Skin epidermis (tissue), 12 donors: ENCODE measurements at regions not wholly inside any gene's neighbourhood (a gene's known extent, or its start where the extent isn't known, plus 50 kb on each side); places are given as distances from the start of the nearest gene placed in this dataset.
"Not testable (repeated sequence)": the region's sequence is repeated elsewhere in the genome, so short reads cannot be mapped to it uniquely, and the experiment has no call there.

ENCODE experiments used
- H3K27ac ChIP-seq, 21 experiments: fragments of 200-600 bp; sonication (generic) in 11 of 21; one replicate each; pipeline ENCODE4 v1.5.0; 2020; ENCODE audit warnings: mild to moderate bottlenecking in 3 of 21, inconsistent platforms in 2 of 21, moderate library complexity in 2 of 21
- H3K4me3 ChIP-seq, 7 experiments: fragments of 200-600 bp; sonication (generic) in 2 of 7; one replicate each; pipeline ENCODE4 v1.5.0; 2020; ENCODE audit warnings: inconsistent platforms in 2 of 7, mild to moderate bottlenecking in 2 of 7, moderate library complexity in 1 of 7

- H3K4me3 ChIP-seq: no peak overlapping the region
- no peak overlapping the region for H3K27ac ChIP-seq
These were observed 92.4 kb upstream of the ANXA1 start for GRCh38 chr9:73059247-73059646.

- Histone ChIP-seq H3K27ac (no peak overlapping the region), H3K4me3 (no peak overlapping the region)
These were observed 95.4 kb upstream of the ANXA1 start for GRCh38 chr9:73056245-73056644.

- no peak overlapping the region for H3K27ac ChIP-seq
- H3K4me3 ChIP-seq: no peak overlapping the region
These were observed 97.6 kb upstream of the ANXA1 start for GRCh38 chr9:73054091-73054490.

- H3K4me3 ChIP-seq: no peak overlapping the region
These were observed 98.1 kb upstream of the ANXA1 start for GRCh38 chr9:73053543-73053942.

GRCh38 chr9:73050887-73051550 lies 98.2 kb upstream of the ALDH1A1 start:
- Histone ChIP-seq H3K4me3 (no peak overlapping the region), H3K27ac (no peak overlapping the region)

More at GRCh38 chr9:73053543-73053942, 98.1 kb upstream of the ANXA1 start:
- no peak overlapping the region for H3K27ac ChIP-seq

GRCh38 chr9:73050065-73050816 lies 97.4 kb upstream of the ALDH1A1 start:
- H3K27ac ChIP-seq: no peak overlapping the region
- H3K4me3 ChIP-seq: no peak overlapping the region

- Histone ChIP-seq H3K4me3 (no peak overlapping the region), H3K27ac (no peak overlapping the region)
These were observed 96.4 kb upstream of the ALDH1A1 start for GRCh38 chr9:73049280-73049679.

- H3K4me3 ChIP-seq: no peak overlapping the region
- H3K27ac ChIP-seq: no peak overlapping the region
These were observed 93.9 kb upstream of the ALDH1A1 start for GRCh38 chr9:73046769-73047168.

GRCh38 chr9:73044776-73045175 lies 91.9 kb upstream of the ALDH1A1 start:
- not testable (repeated sequence) for H3K27ac ChIP-seq, H3K4me3 ChIP-seq

GRCh38 chr9:73042155-73042554 lies 89.3 kb upstream of the ALDH1A1 start:
- H3K4me3 ChIP-seq: no peak overlapping the region
- no peak overlapping the region for H3K27ac ChIP-seq

- no peak overlapping the region for H3K27ac ChIP-seq
- no peak overlapping the region for H3K4me3 ChIP-seq
These were observed 86.7 kb upstream of the ALDH1A1 start for GRCh38 chr9:73039271-73040263.

GRCh38 chr9:73038613-73039012 lies 85.8 kb upstream of the ALDH1A1 start:
- no peak overlapping the region for H3K4me3 ChIP-seq
- peak overlapping the region in 1 of 21 experiments; percentile 56 for H3K27ac ChIP-seq

- Histone ChIP-seq H3K27ac (no peak overlapping the region), H3K4me3 (no peak overlapping the region)
These were observed 85.2 kb upstream of the ALDH1A1 start for GRCh38 chr9:73038089-73038509.

- Histone ChIP-seq H3K27ac (no peak overlapping the region), H3K4me3 (no peak overlapping the region)
These were observed 84.8 kb upstream of the ALDH1A1 start for GRCh38 chr9:73037613-73038012.

GRCh38 chr9:73034962-73035361 lies 82.1 kb upstream of the ALDH1A1 start:
- Histone ChIP-seq H3K4me3 (no peak overlapping the region), H3K27ac (no peak overlapping the region)

GRCh38 chr9:73031350-73031749 lies 78.5 kb upstream of the ALDH1A1 start:
- no peak overlapping the region for H3K4me3 ChIP-seq
- H3K27ac ChIP-seq: no peak overlapping the region

GRCh38 chr9:73030370-73031030 lies 77.6 kb upstream of the ALDH1A1 start:
- no peak overlapping the region for H3K4me3 ChIP-seq
- no peak overlapping the region for H3K27ac ChIP-seq

- H3K27ac ChIP-seq: no peak overlapping the region
- H3K4me3 ChIP-seq: no peak overlapping the region
These were observed 76.5 kb upstream of the ALDH1A1 start for GRCh38 chr9:73029346-73029745.

- Histone ChIP-seq H3K27ac (no peak overlapping the region), H3K4me3 (no peak overlapping the region)
These were observed 73.5 kb upstream of the ALDH1A1 start for GRCh38 chr9:73026375-73026774.

GRCh38 chr9:73024601-73025034 lies 71.8 kb upstream of the ALDH1A1 start:
- no peak overlapping the region for H3K4me3 ChIP-seq
- no peak overlapping the region for H3K27ac ChIP-seq
